Fibroblast of skin of left biceps (primary cell): ENCODE measurements at regions not wholly inside any gene's neighbourhood (a gene's known extent, or its start where the extent isn't known, plus 50 kb on each side); places are given as distances from the start of the nearest gene placed in this dataset.

Source experiments
- DNase-seq, 2 experiments: peaks; one replicate each; pipeline ENCODE4 v3.0.0-alpha.2; 2013; ENCODE audit warnings: low read depth in 2 of 2

DNA sequence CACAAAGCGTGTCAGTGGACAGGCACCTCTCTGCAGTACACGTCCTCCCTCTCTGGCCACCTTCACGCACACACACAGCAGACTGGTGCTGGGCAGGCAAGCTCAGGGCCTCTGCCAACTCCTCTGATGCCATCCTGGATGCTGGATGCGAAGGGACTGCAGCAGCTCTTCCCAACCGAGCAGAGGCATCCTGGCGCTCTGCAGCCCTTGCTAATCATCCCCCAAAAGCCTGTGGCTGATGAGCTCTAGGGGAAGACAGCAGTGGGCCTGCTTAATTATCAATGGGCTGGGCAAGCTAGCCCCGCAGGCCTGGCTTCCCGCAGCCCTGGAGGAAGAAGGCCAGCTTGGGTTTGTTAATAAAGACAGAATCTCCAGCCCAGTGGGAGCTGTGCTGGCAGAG, 71.3 kb upstream of the TEX51 start:
- DNase-seq: no peak

GRCh38 chr2:126828051-126828450, 70.6 kb upstream of the TEX51 start:
- DNase-seq: no peak

- DNase-seq: no peak
Measured at GRCh38 chr2:126828491-126828890, 70.2 kb upstream of the TEX51 start.

DNA sequence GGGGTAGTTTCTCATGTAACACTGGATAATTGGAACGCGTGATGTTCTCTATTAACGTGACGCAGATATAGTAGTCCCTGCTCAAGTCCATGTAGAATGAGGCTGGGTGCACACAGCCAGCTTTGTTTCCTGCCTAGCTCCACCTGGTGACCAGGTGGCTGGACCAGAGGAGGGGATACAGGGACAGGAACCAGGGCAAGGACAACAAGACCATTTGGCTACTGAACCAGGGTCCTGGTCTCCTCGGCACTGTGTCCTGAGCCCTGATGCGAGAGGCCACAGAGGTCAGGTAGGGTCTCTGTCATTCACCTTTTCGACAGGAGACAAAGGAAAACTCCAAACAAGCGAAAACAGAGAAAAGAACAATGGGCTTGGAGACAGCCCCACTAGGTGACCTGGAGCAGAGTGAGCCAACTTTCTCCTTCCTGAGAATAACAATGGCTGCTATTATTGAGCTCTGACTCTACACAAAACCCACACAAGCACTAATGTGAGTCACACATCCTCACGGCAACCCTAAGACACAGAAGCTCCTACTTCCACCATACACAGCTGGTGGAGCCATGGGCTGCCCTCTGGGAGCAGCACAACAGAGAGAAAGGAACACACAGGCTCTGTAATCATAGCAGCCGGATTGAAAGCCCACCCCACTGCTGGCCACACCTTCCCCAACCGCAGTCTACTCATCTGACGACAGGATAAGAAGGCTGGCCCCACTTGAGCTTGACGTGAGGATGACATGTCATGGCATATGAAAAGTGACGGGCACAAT, 67.3 kb upstream of the TEX51 start:
- DNase-seq: no peak

DNA sequence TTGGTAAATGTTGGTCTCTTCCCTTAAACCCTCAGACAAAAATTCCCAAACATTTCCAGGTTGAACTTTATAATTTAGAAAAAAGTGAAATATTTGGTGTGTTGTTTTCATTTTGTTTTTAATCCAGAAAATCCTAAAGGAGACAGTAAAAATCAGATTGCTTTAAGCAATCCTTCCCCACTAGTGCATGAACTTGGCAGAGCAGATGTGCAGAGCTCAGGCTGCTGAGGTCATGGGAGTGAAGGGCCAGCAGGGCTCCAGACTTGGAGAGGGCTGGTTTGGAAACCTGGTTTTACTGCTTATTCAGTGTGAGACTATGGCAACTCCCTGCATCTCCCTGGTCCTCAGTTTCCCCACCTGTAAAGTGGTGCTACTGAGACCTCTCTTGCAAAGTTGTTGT, 66.7 kb upstream of the TEX51 start:
- no peak for DNase-seq

- DNase-seq: no peak
Measured at GRCh38 chr2:126832757-126833156, 65.9 kb upstream of the TEX51 start.

GRCh38 chr2:126834006-126834659, 64.6 kb upstream of the TEX51 start:
- DNase-seq: no peak

- no peak for DNase-seq
Measured at GRCh38 chr2:126835261-126835660, 63.4 kb upstream of the TEX51 start.

DNA sequence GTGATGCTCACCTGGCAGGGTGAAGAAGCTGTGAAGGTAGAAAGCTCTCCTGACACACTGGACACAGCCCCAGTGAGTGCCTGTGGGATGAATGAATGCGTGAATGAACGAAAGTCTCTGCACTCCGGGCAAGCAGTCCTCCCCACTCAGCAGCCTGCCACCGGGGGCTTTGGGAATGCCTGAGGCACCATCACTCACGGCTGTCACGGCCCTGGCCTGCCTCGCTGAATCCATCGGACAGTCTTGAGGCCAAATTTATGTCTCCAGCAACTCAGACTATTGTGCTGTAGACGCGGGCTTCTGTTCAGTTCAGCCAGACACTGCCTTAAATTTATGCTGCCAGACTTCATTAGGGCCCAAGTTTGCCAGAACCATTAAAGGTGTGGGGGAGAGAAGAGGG, 62.9 kb upstream of the TEX51 start:
- no peak for DNase-seq

- DNase-seq: no peak
Measured at GRCh38 chr2:126836761-126837679, 61.7 kb upstream of the TEX51 start.

- no peak for DNase-seq
Measured at GRCh38 chr2:126837966-126838715, 60.5 kb upstream of the TEX51 start.

DNA sequence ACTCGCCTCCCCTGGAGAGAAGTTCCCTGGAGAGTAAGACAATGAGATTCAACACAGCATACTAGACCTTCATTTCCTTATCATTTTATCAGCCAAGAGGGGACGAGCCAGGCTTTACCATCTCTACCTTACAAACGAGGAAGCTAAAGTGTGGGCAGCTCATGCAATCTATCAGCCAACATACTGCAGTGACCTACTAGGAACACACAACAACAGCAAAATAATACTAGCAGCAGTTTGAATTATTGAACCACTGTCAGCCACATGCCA, 60.0 kb upstream of the TEX51 start:
- no peak for DNase-seq

DNA sequence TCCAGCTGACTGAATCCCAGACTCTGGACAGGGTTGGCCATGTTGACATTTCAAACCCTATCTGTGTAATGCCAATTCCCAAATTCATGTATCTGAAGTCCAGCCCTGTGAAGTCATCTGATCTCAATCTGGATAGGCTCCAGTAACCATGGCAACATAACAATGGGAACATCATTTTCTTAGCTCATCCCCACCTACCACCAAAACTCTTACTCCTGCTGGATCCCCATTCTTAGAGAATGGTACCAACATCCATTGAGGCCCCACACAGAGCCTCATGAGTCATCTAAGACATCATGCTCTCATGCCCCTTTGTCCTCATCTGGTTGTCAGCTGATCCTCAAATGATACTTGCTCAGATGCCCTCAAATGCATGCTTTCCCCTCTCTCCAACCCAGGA, 58.9 kb upstream of the TEX51 start:
- DNase-seq: no peak

GRCh38 chr2:126843081-126843480, 55.6 kb upstream of the TEX51 start:
- no peak for DNase-seq

- no peak for DNase-seq
Measured at GRCh38 chr2:126846241-126846640, 52.4 kb upstream of the TEX51 start.
